ENCODE measurements at regions not wholly inside any gene's neighbourhood (a gene's known extent, or its start where the extent isn't known, plus 50 kb on each side); places are given as distances from the start of the nearest gene placed in this dataset.
"Not testable (repeated sequence)": the region's sequence is repeated elsewhere in the genome, so short reads cannot be mapped to it uniquely, and the experiment has no call there.

GRCh38 chr2:210963386-210963785 lies 407.0 kb downstream of the CPS1 start:
- DNase-seq: no peak

GRCh38 chr2:210964141-210964764 lies 407.9 kb downstream of the CPS1 start:
- DNase-seq: no peak

GRCh38 chr2:210965472-210965871 lies 409.1 kb downstream of the CPS1 start:
- DNase-seq: no peak

- no peak for DNase-seq
These were observed 409.9 kb downstream of the CPS1 start for GRCh38 chr2:210966330-210966729.

GRCh38 chr2:210971431-210971830 lies 415.0 kb downstream of the CPS1 start:
- no peak for DNase-seq

GRCh38 chr2:210986806-210987205 lies 430.4 kb downstream of the CPS1 start:
- DNase-seq: not testable (repeated sequence)

- no peak for DNase-seq
These were observed 434.7 kb downstream of the CPS1 start for GRCh38 chr2:210991107-210991506.

GRCh38 chr2:210994104-210994503 lies 437.7 kb downstream of the CPS1 start:
- no peak for DNase-seq

GRCh38 chr2:210997373-210997772 lies 441.0 kb downstream of the CPS1 start:
- DNase-seq: no peak

GRCh38 chr2:210998334-210998733 lies 441.9 kb downstream of the CPS1 start:
- DNase-seq: no peak

- DNase-seq: no peak
These were observed 458.0 kb downstream of the CPS1 start for GRCh38 chr2:211014376-211014775.

- DNase-seq: no peak
These were observed 458.5 kb downstream of the CPS1 start for GRCh38 chr2:211014906-211015305.

GRCh38 chr2:211025089-211025488 lies 468.7 kb downstream of the CPS1 start:
- DNase-seq: not testable (repeated sequence)

GRCh38 chr2:211026109-211026508 lies 469.7 kb downstream of the CPS1 start:
- DNase-seq: no peak

- DNase-seq: no peak
These were observed 471.6 kb downstream of the CPS1 start for GRCh38 chr2:211027976-211028375.

- DNase-seq: no peak
These were observed 477.4 kb downstream of the CPS1 start for GRCh38 chr2:211033765-211034164.

GRCh38 chr2:211035548-211036185 lies 479.3 kb downstream of the CPS1 start:
- DNase-seq: no peak

- DNase-seq: no peak
These were observed 488.6 kb downstream of the CPS1 start for GRCh38 chr2:211045025-211045424.

GRCh38 chr2:211049321-211050018 lies 493.1 kb downstream of the CPS1 start:
- DNase-seq: no peak

GRCh38 chr2:211055438-211055837 lies 499.0 kb downstream of the CPS1 start:
- no peak for DNase-seq

- DNase-seq: no peak
These were observed 505.4 kb downstream of the CPS1 start for GRCh38 chr2:211061612-211062296.

- no peak for DNase-seq
These were observed 505.9 kb downstream of the CPS1 start for GRCh38 chr2:211062297-211062612.

- DNase-seq: no peak
These were observed 510.6 kb downstream of the CPS1 start for GRCh38 chr2:211067029-211067428.
